ENCODE measurements at regions not wholly inside any gene's neighbourhood (a gene's known extent, or its start where the extent isn't known, plus 50 kb on each side); places are given as distances from the start of the nearest gene placed in this dataset.

DNA sequence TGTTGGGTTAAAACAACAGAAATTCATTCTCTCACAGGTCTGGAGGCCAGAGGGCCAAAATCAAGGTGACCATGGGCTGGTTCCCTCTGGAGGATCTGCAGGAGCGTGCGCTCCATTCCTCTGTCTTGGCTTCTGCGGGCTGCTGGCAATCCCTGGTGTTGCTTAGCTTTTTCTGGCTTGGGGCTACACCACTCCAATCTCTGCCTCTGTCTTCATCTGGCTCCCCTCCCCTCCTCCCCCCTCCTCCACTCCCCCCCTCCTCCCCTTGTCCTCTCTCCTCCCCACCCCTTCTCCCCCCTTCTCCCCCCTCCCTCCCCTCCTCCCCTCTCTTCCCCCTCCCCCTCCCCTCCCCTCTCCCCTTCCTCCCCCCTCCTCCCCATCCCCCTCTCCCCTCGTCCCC, 321.3 kb upstream of the ARID1B start:
- TF ChIP-seq, protein P1, sequence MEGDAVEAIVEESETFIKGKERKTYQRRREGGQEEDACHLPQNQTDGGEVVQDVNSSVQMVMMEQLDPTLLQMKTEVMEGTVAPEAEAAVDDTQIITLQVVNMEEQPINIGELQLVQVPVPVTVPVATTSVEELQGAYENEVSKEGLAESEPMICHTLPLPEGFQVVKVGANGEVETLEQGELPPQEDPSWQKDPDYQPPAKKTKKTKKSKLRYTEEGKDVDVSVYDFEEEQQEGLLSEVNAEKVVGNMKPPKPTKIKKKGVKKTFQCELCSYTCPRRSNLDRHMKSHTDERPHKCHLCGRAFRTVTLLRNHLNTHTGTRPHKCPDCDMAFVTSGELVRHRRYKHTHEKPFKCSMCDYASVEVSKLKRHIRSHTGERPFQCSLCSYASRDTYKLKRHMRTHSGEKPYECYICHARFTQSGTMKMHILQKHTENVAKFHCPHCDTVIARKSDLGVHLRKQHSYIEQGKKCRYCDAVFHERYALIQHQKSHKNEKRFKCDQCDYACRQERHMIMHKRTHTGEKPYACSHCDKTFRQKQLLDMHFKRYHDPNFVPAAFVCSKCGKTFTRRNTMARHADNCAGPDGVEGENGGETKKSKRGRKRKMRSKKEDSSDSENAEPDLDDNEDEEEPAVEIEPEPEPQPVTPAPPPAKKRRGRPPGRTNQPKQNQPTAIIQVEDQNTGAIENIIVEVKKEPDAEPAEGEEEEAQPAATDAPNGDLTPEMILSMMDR (IDR thresholded peaks at IDR 0.05; ENCODE audit: low read depth, low read length): no peak
- no peak for TF ChIP-seq EZH2phosphoT487 (IDR thresholded peaks at IDR 0.05; ENCODE audit: low read depth)
